ENCODE measurements at regions not wholly inside any gene's neighbourhood (a gene's known extent, or its start where the extent isn't known, plus 50 kb on each side); places are given as distances from the start of the nearest gene placed in this dataset.

DNA sequence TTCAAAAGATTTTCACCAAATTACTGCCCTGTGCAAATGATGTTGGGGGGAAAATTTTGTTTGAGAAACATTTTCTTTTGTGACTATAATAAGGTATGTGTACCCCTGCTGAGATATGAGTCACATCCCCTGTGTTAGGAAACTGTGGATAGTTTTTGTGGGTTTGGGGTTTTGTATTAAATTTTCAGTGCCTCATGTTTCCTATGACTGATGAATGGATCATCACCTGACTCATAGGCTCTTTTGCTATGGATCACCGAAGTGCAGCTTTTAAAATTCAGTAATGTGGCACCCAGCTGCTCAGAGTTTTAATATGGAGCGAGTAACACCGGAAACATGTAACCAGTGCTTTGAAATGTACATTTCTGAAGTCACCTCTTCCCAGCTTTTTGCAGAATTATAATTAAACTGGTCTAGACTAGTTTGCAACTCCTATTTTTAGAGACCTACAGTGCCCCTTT lies 167.4 kb upstream of the HMGA2 start:
- TF ChIP-seq, protein P1, sequence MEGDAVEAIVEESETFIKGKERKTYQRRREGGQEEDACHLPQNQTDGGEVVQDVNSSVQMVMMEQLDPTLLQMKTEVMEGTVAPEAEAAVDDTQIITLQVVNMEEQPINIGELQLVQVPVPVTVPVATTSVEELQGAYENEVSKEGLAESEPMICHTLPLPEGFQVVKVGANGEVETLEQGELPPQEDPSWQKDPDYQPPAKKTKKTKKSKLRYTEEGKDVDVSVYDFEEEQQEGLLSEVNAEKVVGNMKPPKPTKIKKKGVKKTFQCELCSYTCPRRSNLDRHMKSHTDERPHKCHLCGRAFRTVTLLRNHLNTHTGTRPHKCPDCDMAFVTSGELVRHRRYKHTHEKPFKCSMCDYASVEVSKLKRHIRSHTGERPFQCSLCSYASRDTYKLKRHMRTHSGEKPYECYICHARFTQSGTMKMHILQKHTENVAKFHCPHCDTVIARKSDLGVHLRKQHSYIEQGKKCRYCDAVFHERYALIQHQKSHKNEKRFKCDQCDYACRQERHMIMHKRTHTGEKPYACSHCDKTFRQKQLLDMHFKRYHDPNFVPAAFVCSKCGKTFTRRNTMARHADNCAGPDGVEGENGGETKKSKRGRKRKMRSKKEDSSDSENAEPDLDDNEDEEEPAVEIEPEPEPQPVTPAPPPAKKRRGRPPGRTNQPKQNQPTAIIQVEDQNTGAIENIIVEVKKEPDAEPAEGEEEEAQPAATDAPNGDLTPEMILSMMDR (IDR thresholded peaks at IDR 0.05), result no peak
- no peak for TF ChIP-seq POLR2AphosphoS5 (IDR thresholded peaks at IDR 0.05; ENCODE audit: insufficient read depth in 1 of 2, low read depth in 1 of 2)

Data from vagina (tissue), 2 donors.